Activated CD8-positive, alpha-beta T cell treated with anti-CD3 and anti-CD28 coated beads, Interleukin-2, amount 10 ng/mL, durations not matched to agents 7 days and 5 days (primary cell): ENCODE measurements at regions not wholly inside any gene's neighbourhood (a gene's known extent, or its start where the extent isn't known, plus 50 kb on each side); places are given as distances from the start of the nearest gene placed in this dataset.

Experiments
- ATAC-seq: fragments of 150-1000 bp; cut with Tn5 transposase; one replicate; pipeline ENCODE4 v1.10.0; 2021; ENCODE audit warnings: moderate library complexity
- CTCF ChIA-PET: fragments of 350-600 bp; sonication (Branson Sonifier 250); formaldehyde crosslinking; loops from one replicate; lab custom pipeline; 2021; ENCODE audit warnings: antibody characterized with exemption; lab: Charles Lee
- POLR2A ChIA-PET: fragments of 350-600 bp; sonication (Branson Sonifier 250); formaldehyde crosslinking; loops from one replicate; lab custom pipeline; 2021; ENCODE audit warnings: antibody characterized with exemption; lab: Charles Lee
- DNase-seq: peaks from one replicate; pipeline ENCODE4 v3.0.0-alpha.2; 2020
- H3K27ac Mint-ChIP-seq: one replicate; pipeline ENCODE4 v1.8.0; 2021; ENCODE audit warnings: mild to moderate bottlenecking, mixed read lengths
- H3K27me3 Mint-ChIP-seq: one replicate; pipeline ENCODE4 v1.8.0; 2021; ENCODE audit warnings: low read depth, mixed read lengths
- H3K36me3 Mint-ChIP-seq: one replicate; pipeline ENCODE4 v1.8.0; 2021; ENCODE audit warnings: low read depth, mixed read lengths
- H3K4me1 Mint-ChIP-seq: one replicate; pipeline ENCODE4 v1.8.0; 2021; ENCODE audit warnings: low read depth, mixed read lengths
- H3K4me3 Mint-ChIP-seq: one replicate; pipeline ENCODE4 v1.8.0; 2021; ENCODE audit warnings: mild to moderate bottlenecking, mixed read lengths
- H3K9me3 Mint-ChIP-seq: one replicate; pipeline ENCODE4 v1.8.0; 2022; ENCODE audit warnings: mixed read lengths; ENCODE audit not compliant: insufficient read depth

DNA sequence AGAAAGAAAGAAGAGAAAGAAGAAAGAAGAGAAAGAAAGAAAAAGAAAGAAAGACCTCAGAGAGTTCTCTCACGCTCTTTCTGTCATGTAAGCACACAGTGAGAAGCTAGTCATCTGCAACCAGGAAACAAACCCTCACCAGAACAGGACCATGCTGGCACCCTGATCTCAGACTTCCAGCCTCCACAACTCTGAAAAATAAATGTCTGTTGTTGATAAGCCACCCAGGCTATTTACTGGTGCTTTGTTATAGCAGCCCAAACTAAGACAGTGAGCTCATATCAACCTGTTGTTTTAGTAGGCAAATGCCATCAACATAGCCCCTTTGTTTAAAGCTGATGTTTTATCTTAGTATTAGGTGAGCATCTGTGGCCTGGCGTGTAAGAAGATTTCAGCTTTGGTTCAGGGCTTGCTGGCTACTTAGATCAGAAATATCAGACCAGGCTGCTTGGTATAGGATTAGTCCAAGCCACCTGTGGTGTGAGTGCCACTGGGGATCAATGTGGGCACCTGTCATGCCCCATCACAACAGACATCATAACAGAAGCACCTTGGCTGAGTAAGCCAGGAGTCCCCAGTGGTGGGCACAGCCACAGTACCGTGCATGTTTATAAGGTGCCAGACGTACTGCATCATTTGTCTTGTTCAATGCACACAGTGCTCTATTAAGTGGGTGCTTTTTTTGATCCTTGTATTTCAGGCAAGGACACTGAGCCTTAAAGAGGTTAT lies 94.4 kb downstream of the LBH start:
- ChIA-PET POLR2A (interaction anchor here (0.9 kb wide), 1 partner anchor 11 kb away, joined by 5 read pairs; no protein-coding TSS in a partner anchor), CTCF (interaction anchor here (1.0 to 1.4 kb wide), 4 partner anchors 9 to 386 kb away, joined by 3 to 7 read pairs (median 5); no protein-coding TSS in a partner anchor)
- Mint-ChIP-seq H3K4me1 (peaks cover 17% of the 10 kb centered on the region), H3K36me3 (no peaks in the 10 kb centered on the region), H3K27me3 (no peaks in the 10 kb centered on the region), H3K27ac (no peak overlapping the region), H3K9me3 (no peaks in the 10 kb centered on the region), H3K4me3 (no peak overlapping the region)
- DNase-seq = no peak
- no peak for ATAC-seq

GRCh38 chr2:30326497-30326896 lies 95.2 kb downstream of the LBH start:
- ChIA-PET POLR2A (no interaction called here), CTCF (interaction anchor here (1.4 kb wide), 1 partner anchor 87 kb away, joined by 7 read pairs; no protein-coding TSS in a partner anchor)
- Mint-ChIP-seq H3K4me3 (no peak overlapping the region), H3K27me3 (no peaks in the 10 kb centered on the region), H3K9me3 (no peaks in the 10 kb centered on the region), H3K36me3 (no peaks in the 10 kb centered on the region), H3K4me1 (peaks cover 16% of the 10 kb centered on the region), H3K27ac (no peak overlapping the region)
- DNase-seq (no peak), ATAC-seq (no peak)

DNA sequence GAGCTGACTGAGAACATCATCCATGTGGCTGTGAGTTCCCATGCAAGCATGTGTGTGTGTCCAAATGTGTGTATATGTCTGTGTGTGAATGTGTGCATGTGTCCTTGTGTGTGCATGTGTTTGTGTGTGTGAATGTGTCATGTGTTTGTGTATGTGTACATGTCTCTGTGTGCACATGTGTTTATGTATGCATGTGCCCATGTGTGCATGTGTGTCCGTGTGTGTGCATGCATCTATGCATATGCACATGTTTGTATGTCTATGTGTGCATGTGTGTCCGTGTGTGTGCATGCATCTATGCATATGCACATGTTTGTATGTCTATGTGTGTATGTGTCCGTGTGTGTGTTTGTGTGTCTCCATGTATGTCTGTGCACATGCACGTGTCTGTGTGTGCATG lies 99.7 kb downstream of the LBH start:
- no peaks in the 10 kb centered on the region for H3K27me3 Mint-ChIP-seq
- ATAC-seq = no peak
- CTCF ChIA-PET = no interaction called here
- peak overlapping the region; percentile 26 for H3K27ac Mint-ChIP-seq
- no peaks in the 10 kb centered on the region for H3K9me3 Mint-ChIP-seq
- peaks cover 2% of the 10 kb centered on the region for H3K36me3 Mint-ChIP-seq
- H3K4me3 Mint-ChIP-seq = no peak overlapping the region
- peaks cover 44% of the 10 kb centered on the region for H3K4me1 Mint-ChIP-seq
- POLR2A ChIA-PET = no interaction called here
- DNase-seq = no peak

DNA sequence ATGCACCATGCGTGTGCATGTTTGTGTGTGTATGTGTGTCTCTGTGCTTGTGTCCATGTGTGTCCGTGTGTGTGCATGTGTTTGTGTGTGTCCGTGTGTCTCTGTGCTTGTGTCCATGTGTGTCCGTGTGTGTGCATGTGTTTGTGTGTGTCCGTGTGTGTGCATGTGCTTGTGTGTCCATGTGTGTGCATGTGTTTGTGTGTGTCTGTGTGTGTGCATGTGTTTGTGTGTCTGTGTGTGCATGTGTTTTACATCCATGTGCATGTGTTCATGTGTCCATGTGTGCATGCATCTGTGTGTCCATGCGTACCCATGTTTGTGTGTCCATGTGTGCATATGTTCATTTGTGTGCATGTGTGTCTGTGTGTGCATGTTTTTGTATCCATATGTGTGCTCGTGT lies 100.5 kb downstream of the LBH start:
- no peak overlapping the region for H3K4me3 Mint-ChIP-seq
- H3K27ac Mint-ChIP-seq = no peak overlapping the region
- peaks cover 52% of the 10 kb centered on the region for H3K4me1 Mint-ChIP-seq
- H3K27me3 Mint-ChIP-seq = no peaks in the 10 kb centered on the region
- ChIA-PET CTCF (no interaction called here), POLR2A (no interaction called here)
- no peaks in the 10 kb centered on the region for H3K9me3 Mint-ChIP-seq
- no peak for ATAC-seq
- no peak for DNase-seq
- H3K36me3 Mint-ChIP-seq = peaks cover 2% of the 10 kb centered on the region

- DNase-seq (peak; percentile 27), ATAC-seq (no peak)
- Mint-ChIP-seq H3K9me3 (no peaks in the 10 kb centered on the region), H3K4me3 (no peak overlapping the region), H3K36me3 (peaks cover 2% of the 10 kb centered on the region), H3K27ac (peak overlapping the region; percentile 93), H3K4me1 (peaks cover 63% of the 10 kb centered on the region), H3K27me3 (no peaks in the 10 kb centered on the region)
- CTCF ChIA-PET = interaction anchor here (2.6 to 4.7 kb wide), 5 partner anchors 10 to 124 kb away, joined by 9 to 39 read pairs (median 17); no protein-coding TSS in a partner anchor
- POLR2A ChIA-PET = interaction anchor here (1.2 to 1.7 kb wide), 2 partner anchors 9 to 65 kb away, joined by 3 to 8 read pairs; no protein-coding TSS in a partner anchor
These were observed 101.6 kb downstream of the LBH start for GRCh38 chr2:30332791-30333453.

DNA sequence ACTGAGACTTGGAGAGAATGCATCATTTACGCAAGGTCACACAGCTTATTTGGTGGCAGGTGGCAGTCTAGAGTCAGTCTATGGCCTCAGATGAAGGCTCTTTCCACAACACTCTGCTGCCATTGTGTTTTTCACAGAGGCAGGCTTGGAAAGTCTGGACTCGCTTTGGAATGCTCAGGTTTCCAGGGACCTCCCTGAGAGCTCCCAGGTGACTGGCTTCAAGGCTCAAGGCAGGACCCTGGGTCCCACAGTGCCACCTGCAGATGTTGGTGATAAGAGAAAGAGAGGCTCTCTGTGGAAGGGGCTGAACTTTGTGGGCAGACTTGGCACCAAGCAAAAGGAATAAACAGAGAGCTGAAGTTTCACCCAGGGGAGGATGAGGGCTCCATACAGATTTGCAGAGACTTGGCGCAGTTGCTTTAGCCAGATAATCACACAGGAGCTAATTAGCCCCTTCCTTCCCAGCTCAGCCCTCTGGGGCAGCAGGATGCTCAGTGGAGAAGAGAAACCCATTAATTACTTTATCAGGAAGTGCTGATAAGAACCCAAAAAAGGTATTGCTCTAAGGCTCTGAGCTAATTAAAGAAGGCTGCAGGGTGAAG lies 103.5 kb downstream of the LBH start:
- H3K27me3 Mint-ChIP-seq = no peaks in the 10 kb centered on the region
- ChIA-PET CTCF (interaction anchor here (0.6 to 5.1 kb wide), 38 partner anchors 9 to 377 kb away, joined by 3 to 39 read pairs (median 4); partner anchors contain the start of genes LBH and LCLAT1), POLR2A (interaction anchor here (0.5 to 2.3 kb wide), 7 partner anchors 51 to 112 kb away, joined by 3 to 13 read pairs (median 3); partner anchors contain the start of genes LBH and LCLAT1)
- peaks cover 2% of the 10 kb centered on the region for H3K36me3 Mint-ChIP-seq
- peaks cover 75% of the 10 kb centered on the region for H3K4me1 Mint-ChIP-seq
- peak overlapping the region; percentile 97 for H3K27ac Mint-ChIP-seq
- ATAC-seq (no peak), DNase-seq (peak; percentile 28)
- no peak overlapping the region for H3K4me3 Mint-ChIP-seq
- no peaks in the 10 kb centered on the region for H3K9me3 Mint-ChIP-seq

DNA sequence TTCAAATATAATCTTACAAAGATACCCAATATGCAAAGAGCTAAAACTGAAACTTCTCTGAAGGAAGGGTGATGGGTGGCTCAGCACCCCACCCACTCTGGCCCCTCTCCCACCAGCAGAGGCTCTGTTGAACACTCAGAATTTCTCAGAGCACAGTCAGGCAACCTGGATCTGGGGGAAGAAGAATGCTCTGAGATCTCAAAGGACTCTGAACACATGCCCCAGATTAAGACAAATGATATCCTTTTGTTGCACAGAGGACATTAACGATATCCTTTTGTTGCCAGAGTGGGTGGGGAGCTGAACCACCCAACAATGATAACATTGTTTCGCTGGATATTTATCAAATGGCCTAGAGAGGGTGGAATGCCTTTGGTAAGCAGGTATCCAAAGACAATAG lies 104.8 kb downstream of the LBH start:
- H3K4me3 Mint-ChIP-seq = peak overlapping the region; percentile 71
- no peak for ATAC-seq

GRCh38 chr2:30336978-30337841 lies 105.9 kb downstream of the LBH start:
- ATAC-seq (peak; percentile 94), DNase-seq (peak; percentile 76)
- H3K9me3 Mint-ChIP-seq = peaks cover 2% of the 10 kb centered on the region
- peaks cover 69% of the 10 kb centered on the region for H3K4me1 Mint-ChIP-seq
- H3K4me3 Mint-ChIP-seq = peak overlapping the region; percentile 71
- no peaks in the 10 kb centered on the region for H3K27me3 Mint-ChIP-seq
- CTCF ChIA-PET = interaction anchor here (0.7 to 5.1 kb wide), 12 partner anchors 13 to 374 kb away, joined by 3 to 39 read pairs (median 10); no protein-coding TSS in a partner anchor
- H3K36me3 Mint-ChIP-seq = peaks cover 11% of the 10 kb centered on the region
- H3K27ac Mint-ChIP-seq = peak overlapping the region; percentile 97
- POLR2A ChIA-PET = interaction anchor here (0.6 to 2.0 kb wide), 13 partner anchors 12 to 166 kb away, joined by 3 to 9 read pairs (median 4); partner anchors contain the start of gene LCLAT1

More for the DNA sequence above, 104.8 kb downstream of the LBH start:
- H3K27me3 Mint-ChIP-seq = no peaks in the 10 kb centered on the region
- ChIA-PET POLR2A (interaction anchor here (0.8 to 2.0 kb wide), 8 partner anchors 10 to 110 kb away, joined by 3 to 9 read pairs (median 6); no protein-coding TSS in a partner anchor), CTCF (interaction anchor here (0.9 to 5.1 kb wide), 18 partner anchors 10 to 376 kb away, joined by 3 to 39 read pairs (median 10); partner anchors contain the start of gene LCLAT1)
- DNase-seq = no peak
- H3K36me3 Mint-ChIP-seq = peaks cover 2% of the 10 kb centered on the region
- H3K9me3 Mint-ChIP-seq = no peaks in the 10 kb centered on the region
- peak overlapping the region; percentile 97 for H3K27ac Mint-ChIP-seq
- peaks cover 75% of the 10 kb centered on the region for H3K4me1 Mint-ChIP-seq

- Mint-ChIP-seq H3K27ac (peak overlapping the region; percentile 97), H3K4me3 (no peak overlapping the region), H3K27me3 (no peaks in the 10 kb centered on the region), H3K4me1 (peaks cover 57% of the 10 kb centered on the region), H3K9me3 (peaks cover 11% of the 10 kb centered on the region), H3K36me3 (peaks cover 11% of the 10 kb centered on the region)
- ChIA-PET POLR2A (no interaction called here), CTCF (interaction anchor here (2.6 to 5.1 kb wide), 2 partner anchors 24 to 173 kb away, joined by 9 to 23 read pairs; no protein-coding TSS in a partner anchor)
- ATAC-seq (no peak), DNase-seq (no peak)
These were observed 107.1 kb downstream of the LBH start for GRCh38 chr2:30338475-30338874.

DNA sequence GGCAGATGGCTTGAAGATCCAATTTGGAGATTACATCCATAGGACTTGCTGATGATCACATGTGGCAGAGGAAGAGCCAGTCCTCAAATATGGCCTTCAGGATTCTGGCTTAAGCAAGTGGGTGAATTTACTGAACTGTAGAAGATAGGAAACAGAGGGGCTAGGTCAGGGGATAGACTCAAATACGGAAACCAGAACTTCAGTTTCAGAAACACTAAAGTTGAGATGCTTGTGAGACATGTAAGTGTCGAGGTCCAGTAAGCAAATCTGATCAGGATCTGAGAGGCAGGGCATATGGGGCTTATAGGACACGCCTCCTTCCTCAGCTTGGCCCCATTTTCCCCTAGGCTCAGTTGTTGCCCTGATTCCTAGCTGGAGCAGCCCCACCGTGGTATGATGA lies 107.7 kb downstream of the LBH start:
- Mint-ChIP-seq H3K27ac (peak overlapping the region; percentile 13), H3K9me3 (peaks cover 11% of the 10 kb centered on the region), H3K4me3 (no peak overlapping the region), H3K36me3 (peaks cover 11% of the 10 kb centered on the region), H3K4me1 (peaks cover 51% of the 10 kb centered on the region), H3K27me3 (no peaks in the 10 kb centered on the region)
- ChIA-PET POLR2A (no interaction called here), CTCF (interaction anchor here (1.3 kb wide), 1 partner anchor 98 kb away, joined by 3 read pairs; no protein-coding TSS in a partner anchor)
- ATAC-seq = no peak
- no peak for DNase-seq
